ENCODE measurements at regions not wholly inside any gene's neighbourhood (a gene's known extent, or its start where the extent isn't known, plus 50 kb on each side); places are given as distances from the start of the nearest gene placed in this dataset.

GRCh38 chr10:83302623-83303022 lies 836.7 kb upstream of the GHITM start:
- H3K4me3 ChIP-seq (ENCODE audit: low read depth, low read length): no peak overlapping the region
- DNase-seq: no peak
- TF ChIP-seq CTCF (IDR thresholded peaks at IDR 0.05; ENCODE audit: low read depth, low read length): no peak
- no peaks in the 10 kb centered on the region for H3K27me3 ChIP-seq
- no peaks in the 10 kb centered on the region for H3K36me3 ChIP-seq
- H3K4me1 ChIP-seq: no peaks in the 10 kb centered on the region
- H3K9me3 ChIP-seq: no peaks in the 10 kb centered on the region

- Histone ChIP-seq H3K4me1 (no peaks in the 10 kb centered on the region), H3K9me3 (no peaks in the 10 kb centered on the region), H3K36me3 (no peaks in the 10 kb centered on the region), H3K4me3 (ENCODE audit: low read depth, low read length) (no peak overlapping the region), H3K27me3 (no peaks in the 10 kb centered on the region)
- DNase-seq: no peak
- no peak for TF ChIP-seq CTCF (IDR thresholded peaks at IDR 0.05; ENCODE audit: low read depth, low read length)
These were observed 828.6 kb upstream of the GHITM start for GRCh38 chr10:83310688-83311087.

GRCh38 chr10:83312570-83312969 lies 826.7 kb upstream of the GHITM start:
- DNase-seq: no peak
- Histone ChIP-seq H3K4me3 (ENCODE audit: low read depth, low read length) (no peak overlapping the region), H3K27me3 (no peaks in the 10 kb centered on the region), H3K9me3 (no peaks in the 10 kb centered on the region), H3K36me3 (no peaks in the 10 kb centered on the region), H3K4me1 (no peaks in the 10 kb centered on the region)
- TF ChIP-seq CTCF (IDR thresholded peaks at IDR 0.05; ENCODE audit: low read depth, low read length): no peak

- Histone ChIP-seq H3K4me3 (ENCODE audit: low read depth, low read length) (no peak overlapping the region), H3K36me3 (no peaks in the 10 kb centered on the region), H3K4me1 (no peaks in the 10 kb centered on the region), H3K27me3 (no peaks in the 10 kb centered on the region), H3K9me3 (no peaks in the 10 kb centered on the region)
- no peak for DNase-seq
- no peak for TF ChIP-seq CTCF (IDR thresholded peaks at IDR 0.05; ENCODE audit: low read depth, low read length)
These were observed 806.6 kb upstream of the GHITM start for GRCh38 chr10:83332690-83333089.

GRCh38 chr10:83333566-83333965 lies 805.7 kb upstream of the GHITM start:
- no peak for DNase-seq
- no peaks in the 10 kb centered on the region for H3K9me3 ChIP-seq
- H3K27me3 ChIP-seq: no peaks in the 10 kb centered on the region
- no peaks in the 10 kb centered on the region for H3K36me3 ChIP-seq
- no peak overlapping the region for H3K4me3 ChIP-seq (ENCODE audit: low read depth, low read length)
- H3K4me1 ChIP-seq: no peaks in the 10 kb centered on the region
- TF ChIP-seq CTCF (IDR thresholded peaks at IDR 0.05; ENCODE audit: low read depth, low read length): no peak

GRCh38 chr10:83343676-83344075 lies 795.6 kb upstream of the GHITM start:
- no peaks in the 10 kb centered on the region for H3K9me3 ChIP-seq
- no peaks in the 10 kb centered on the region for H3K4me1 ChIP-seq
- H3K4me3 ChIP-seq (ENCODE audit: low read depth, low read length): no peak overlapping the region
- H3K27me3 ChIP-seq: no peaks in the 10 kb centered on the region
- no peak for DNase-seq
- no peaks in the 10 kb centered on the region for H3K36me3 ChIP-seq
- no peak for TF ChIP-seq CTCF (IDR thresholded peaks at IDR 0.05; ENCODE audit: low read depth, low read length)

Data from BE2C (cell line).